GM21786 (cell line): ENCODE measurements at regions not wholly inside any gene's neighbourhood (a gene's known extent, or its start where the extent isn't known, plus 50 kb on each side); places are given as distances from the start of the nearest gene placed in this dataset.
"Not testable (repeated sequence)": the region's sequence is repeated elsewhere in the genome, so short reads cannot be mapped to it uniquely, and the experiment has no call there.

Experiments
- ATAC-seq: cut with Tn5 transposase; IDR thresholded peaks from one replicate; pipeline ENCODE4 v1.9.1; 2021; ENCODE audit not compliant: unreplicated experiment

- peak; percentile 88 for ATAC-seq
These were observed 60.6 kb upstream of the AKR1C1 start for GRCh38 chr10:4902571-4903011.

GRCh38 chr10:4903126-4903525 lies 60.1 kb upstream of the AKR1C1 start:
- ATAC-seq, result not testable (repeated sequence)

- not testable (repeated sequence) for ATAC-seq
These were observed 59.5 kb upstream of the AKR1C1 start for GRCh38 chr10:4903675-4904074.

- no peak for ATAC-seq
These were observed 54.1 kb upstream of the AKR1C1 start for GRCh38 chr10:4909118-4909517.
